Testis (tissue), 2 donors: ENCODE measurements at regions not wholly inside any gene's neighbourhood (a gene's known extent, or its start where the extent isn't known, plus 50 kb on each side); places are given as distances from the start of the nearest gene placed in this dataset.

Experiments
- CTCF ChIP-seq, 3 experiments: fragments of 450-650 bp in 2 of 3; fragments of 200-600 bp in 1 of 3; sonication (generic) in 1 of 3; IDR thresholded peaks; one replicate each; pipeline ENCODE4 v1.5.1; 2016 to 2019; ENCODE audit warnings: antibody characterized with exemption in 3 of 3, mild to moderate bottlenecking in 2 of 3, moderate library complexity in 1 of 3
- POLR2A ChIP-seq: fragments of 450-650 bp; IDR thresholded peaks from one replicate; pipeline ENCODE4 v1.6.1; 2017; ENCODE audit warnings: antibody characterized with exemption, mild to moderate bottlenecking, moderate library complexity

GRCh38 chr3:117218641-117219048 lies 509.1 kb downstream of the TUSC7 start:
- TF ChIP-seq POLR2A (no peak), CTCF (IDR thresholded peaks at IDR 0.05) (no peak)
